ENCODE measurements at regions not wholly inside any gene's neighbourhood (a gene's known extent, or its start where the extent isn't known, plus 50 kb on each side); places are given as distances from the start of the nearest gene placed in this dataset.

GRCh38 chr2:238974081-238974480 is 126.2 kb downstream of the TWIST2 start:
- TF ChIP-seq RAD21 (IDR thresholded peaks at IDR 0.05) = no peak
- TF ChIP-seq GABPA (IDR thresholded peaks at IDR 0.05 in 1 of 2, conservative IDR thresholded peaks at IDR 0.05 in 1 of 2) = no peak
- TF ChIP-seq CTCF (IDR thresholded peaks at IDR 0.05; ENCODE audit: low read depth, low read length, missing input control) = no peak
- TF ChIP-seq MAX (IDR thresholded peaks at IDR 0.05) = no peak
- no peak for TF ChIP-seq REST (IDR thresholded peaks at IDR 0.05)
- no peak for TF ChIP-seq JUND (IDR thresholded peaks at IDR 0.05)
- no peak for TF ChIP-seq YY1 (IDR thresholded peaks at IDR 0.05)
- no peak for TF ChIP-seq SP1 (IDR thresholded peaks at IDR 0.05)
- no peak for TF ChIP-seq TAF1 (conservative IDR thresholded peaks at IDR 0.05)
- no peak for TF ChIP-seq ZBTB33 (IDR thresholded peaks at IDR 0.05)
- no peak for TF ChIP-seq ATF3 (IDR thresholded peaks at IDR 0.05)
- no peak for TF ChIP-seq NR2F2 (IDR thresholded peaks at IDR 0.05)
